Jurkat, Clone E6-1 (cell line): ENCODE measurements at regions not wholly inside any gene's neighbourhood (a gene's known extent, or its start where the extent isn't known, plus 50 kb on each side); places are given as distances from the start of the nearest gene placed in this dataset.
"Not testable (repeated sequence)": the region's sequence is repeated elsewhere in the genome, so short reads cannot be mapped to it uniquely, and the experiment has no call there.

Experiments
- DNase-seq: peaks from one replicate; pipeline ENCODE4 v3.0.0-alpha.2; 2011; ENCODE audit warnings: low read depth, low spot score
- H3K4me3 ChIP-seq: 2 replicates; pipeline ENCODE4 v1.5.1; 2011; ENCODE audit warnings: mild to moderate bottlenecking, low read length, control low read depth, moderate library complexity

DNA sequence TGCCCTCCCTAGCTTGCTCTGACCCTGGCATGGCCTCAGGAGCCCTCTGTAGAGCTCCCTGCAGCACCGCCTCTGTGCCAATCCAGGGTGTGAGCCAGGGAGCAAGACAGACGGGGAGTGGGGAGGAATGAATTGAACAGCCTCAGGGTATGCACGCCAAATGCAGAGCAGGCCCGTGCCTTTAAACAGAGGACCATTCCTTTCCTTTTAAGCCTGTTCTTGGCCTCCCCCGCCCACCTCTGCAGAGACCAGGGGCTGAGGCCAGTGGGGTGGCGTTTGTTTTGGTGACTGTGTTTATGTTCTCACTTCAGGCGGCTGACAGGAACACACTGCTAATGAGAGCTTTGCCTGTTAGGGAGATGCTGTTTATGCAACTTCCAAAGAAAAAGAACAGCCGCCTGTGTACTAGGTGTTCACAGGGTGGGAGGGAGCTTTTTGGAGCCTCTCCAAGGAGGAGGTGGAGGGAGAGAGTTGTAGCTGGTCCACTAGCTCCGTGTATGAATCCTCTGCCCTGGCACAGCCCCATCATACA is 528.1 kb upstream of the DPP6 start:
- DNase-seq, result no peak
- no peak overlapping the region for H3K4me3 ChIP-seq

DNA sequence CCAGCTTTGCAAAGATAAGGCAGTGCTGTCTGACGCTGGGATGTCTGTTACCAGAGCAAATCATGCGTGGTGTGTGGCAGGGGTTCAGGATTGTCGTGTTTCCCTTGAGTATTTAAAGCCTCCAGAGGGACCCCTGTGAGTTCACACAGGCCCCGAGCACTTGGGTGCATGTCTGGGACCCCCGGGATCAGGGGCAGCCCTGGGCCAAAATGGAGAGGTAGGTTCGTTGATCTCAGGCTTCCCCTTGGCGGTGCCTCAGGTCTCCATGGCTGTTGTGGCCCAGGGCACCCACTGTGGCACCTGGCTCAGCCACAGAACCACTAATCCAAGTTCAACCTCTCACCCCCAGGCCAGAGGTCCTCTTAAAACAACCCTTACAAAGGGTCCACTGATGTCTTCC is 523.1 kb upstream of the DPP6 start:
- no peak overlapping the region for H3K4me3 ChIP-seq
- DNase-seq, result no peak

DNA sequence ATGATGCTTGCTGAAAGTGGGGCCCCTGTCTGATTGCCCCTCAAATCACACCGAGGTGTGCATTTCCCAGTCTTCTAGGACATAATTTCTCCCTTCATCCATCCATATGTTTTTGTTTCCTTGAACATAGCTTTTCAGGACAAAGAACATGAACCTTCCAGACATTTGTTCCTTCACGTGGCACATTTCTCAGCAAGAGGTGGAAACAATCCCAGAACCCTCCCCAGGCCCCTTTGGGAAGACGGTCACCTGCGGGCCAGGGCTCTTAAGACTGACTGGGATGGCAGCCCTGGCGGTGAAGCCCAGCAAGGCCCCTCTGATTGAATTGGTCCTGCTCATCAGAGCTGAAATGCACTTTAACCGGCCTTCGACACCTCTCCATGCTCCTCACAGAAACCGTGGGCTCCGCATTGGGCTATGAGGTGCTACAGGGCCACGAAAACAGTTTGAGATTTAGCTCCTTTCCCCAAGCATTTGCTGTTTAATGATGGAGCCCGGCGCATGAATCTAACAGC is 522.5 kb upstream of the DPP6 start:
- no peak overlapping the region for H3K4me3 ChIP-seq
- DNase-seq, result no peak

DNA sequence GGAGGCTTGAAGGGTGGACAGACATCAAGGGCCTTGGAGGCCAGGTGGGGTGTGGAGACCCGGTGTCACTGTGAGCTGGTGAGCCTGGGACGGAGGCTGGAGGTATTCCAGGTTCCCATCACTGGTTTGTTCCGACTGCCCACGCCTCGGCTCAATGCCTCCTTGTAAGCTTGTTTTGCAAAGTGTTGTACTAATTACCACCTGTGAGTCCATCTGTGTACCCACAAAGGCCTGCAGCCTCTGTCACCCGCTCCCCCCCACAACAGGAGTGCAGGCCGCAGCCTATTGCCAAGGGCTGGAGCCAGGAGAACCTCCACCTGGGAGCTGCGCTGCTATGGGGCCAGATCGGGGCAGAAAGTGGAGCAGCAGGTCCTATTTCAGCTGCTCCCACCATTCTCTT is 521.8 kb upstream of the DPP6 start:
- DNase-seq, result no peak

DNA sequence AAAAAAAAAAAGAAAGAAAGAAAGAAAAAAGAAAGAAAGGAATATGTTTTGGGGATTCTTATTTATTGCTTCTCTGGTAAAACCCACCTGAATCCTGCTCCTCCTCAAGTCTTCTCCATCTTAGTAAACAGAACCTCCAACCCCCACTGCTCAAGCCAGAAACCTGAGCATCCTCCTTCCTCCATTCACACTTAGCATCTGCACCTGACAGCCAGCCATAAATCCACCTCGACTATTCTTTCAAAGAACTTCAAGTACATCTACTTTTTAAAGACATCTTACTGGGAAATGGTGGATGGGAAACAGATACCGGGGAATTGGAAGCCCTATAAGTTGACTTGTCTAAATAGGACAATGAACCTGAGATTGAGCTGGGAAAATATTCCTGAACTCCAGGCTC is 519.9 kb upstream of the DPP6 start:
- H3K4me3 ChIP-seq, result no peak overlapping the region
- DNase-seq, result no peak

More for the DNA sequence above, 521.8 kb upstream of the DPP6 start:
- H3K4me3 ChIP-seq, result no peak overlapping the region

DNA sequence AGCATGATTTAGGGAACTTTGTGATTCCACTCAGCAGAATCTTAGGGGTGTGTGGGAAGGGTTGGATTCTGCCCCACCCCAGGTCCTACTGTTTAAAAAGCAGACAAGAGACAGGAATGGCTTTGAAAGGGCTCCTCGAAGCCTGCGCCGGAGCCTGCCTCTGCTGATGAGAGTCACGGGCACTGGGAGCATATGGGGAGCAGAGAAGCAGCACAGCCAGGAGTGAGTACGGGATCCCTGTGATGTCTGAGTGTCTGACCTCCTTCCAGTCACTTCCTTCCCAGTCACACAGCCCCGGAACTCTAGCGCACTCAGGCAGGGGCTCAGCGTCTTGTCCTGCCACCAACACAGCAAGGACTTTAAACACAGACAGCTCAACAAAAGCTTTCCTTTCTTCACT is 514.9 kb upstream of the DPP6 start:
- no peak overlapping the region for H3K4me3 ChIP-seq
- DNase-seq, result no peak

DNA sequence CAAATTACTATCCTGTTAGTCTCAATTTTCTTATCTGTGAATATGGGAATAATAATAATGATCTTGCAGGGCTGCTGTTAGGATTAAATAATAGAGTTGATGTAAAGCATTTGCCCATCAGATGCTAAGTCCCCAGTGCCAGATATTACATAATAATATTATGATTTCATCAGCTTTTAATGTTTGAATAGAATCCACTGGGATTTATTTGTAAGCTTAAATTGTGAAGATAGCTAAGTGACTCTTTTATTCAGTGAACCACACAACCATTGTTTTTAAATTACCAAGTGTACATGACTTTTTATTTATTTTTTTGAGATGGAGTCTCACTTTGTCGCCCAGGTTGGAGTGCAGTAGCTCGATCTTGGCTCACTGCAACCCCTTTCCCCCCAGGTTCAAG is 510.3 kb upstream of the DPP6 start:
- DNase-seq, result no peak
- no peak overlapping the region for H3K4me3 ChIP-seq

DNA sequence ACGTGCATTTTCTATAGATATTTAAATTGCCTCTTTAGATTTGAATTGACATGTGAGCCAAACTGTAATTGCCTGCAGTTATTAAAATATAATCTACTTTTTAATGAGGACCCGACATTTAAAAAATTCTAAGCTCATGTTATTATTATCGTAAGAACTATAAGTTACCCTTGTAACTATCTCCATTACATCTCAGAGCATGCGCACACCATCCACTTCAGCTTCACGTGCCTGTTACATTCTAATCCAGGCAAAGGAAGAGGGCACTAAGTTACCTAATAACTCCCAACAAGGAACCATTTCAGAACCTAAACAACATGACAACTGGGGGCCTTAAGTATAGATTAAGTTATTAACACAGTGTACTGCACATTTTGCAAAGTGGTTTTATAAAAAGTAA is 509.0 kb upstream of the DPP6 start:
- no peak for DNase-seq
- no peak overlapping the region for H3K4me3 ChIP-seq

DNA sequence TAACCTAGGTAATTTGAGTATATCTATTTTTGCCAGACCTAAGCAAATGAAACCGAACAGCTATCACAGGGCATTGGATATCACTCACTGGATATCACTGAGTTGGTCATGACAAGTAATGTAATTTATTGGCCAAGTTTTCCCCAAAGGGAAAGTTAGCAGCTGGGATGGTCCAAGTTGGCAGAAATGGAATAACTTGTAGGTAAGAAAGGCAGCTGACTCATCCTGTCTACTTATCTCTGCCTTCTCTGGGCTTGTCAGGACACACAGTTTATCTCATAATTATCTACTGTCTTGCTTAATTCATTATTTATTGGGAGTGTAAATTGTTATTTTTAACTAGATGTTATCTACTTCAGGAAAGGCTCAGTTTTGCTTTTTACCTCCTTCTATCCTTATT is 502.0 kb upstream of the DPP6 start:
- H3K4me3 ChIP-seq, result no peak overlapping the region
- no peak for DNase-seq

DNA sequence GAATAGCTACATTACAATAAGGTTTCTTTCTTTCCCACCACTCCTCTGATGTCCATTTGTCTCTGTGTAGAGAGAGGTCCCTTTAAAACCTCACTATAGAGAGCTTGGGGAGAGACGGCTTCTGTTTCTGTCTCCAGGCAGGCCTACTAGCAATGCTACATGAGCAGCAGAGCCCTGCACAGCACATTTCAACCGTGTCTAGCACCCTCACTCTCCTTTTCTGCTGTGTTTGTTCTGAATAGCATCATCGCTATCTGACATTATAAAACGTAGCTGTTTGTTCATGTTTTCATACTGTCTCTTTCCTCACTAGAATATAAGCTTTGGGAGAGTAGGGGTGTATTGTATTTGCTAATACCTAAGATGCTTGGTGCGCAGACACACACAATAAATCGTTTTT is 487.8 kb upstream of the DPP6 start:
- no peak for DNase-seq
- no peak overlapping the region for H3K4me3 ChIP-seq

DNA sequence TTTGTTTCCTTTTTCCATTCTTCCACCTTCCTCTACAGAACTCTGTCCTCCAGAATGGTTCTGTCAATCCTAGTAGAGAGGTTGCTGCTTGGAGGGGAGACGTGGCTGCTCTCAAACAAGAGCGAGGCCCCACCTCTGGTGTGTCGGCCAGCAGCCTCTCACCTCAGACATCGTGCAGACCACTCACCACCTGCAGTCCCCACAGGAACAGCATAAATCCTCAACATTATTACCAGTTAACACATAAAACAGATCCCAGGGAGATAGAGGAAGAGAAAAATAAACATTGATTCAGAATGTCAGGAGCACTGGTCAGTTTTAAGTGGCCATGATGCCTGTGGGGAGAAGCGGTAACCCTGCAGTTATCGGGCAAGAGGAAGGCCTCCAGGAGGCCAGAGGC is 485.9 kb upstream of the DPP6 start:
- no peak for DNase-seq
- no peak overlapping the region for H3K4me3 ChIP-seq

DNA sequence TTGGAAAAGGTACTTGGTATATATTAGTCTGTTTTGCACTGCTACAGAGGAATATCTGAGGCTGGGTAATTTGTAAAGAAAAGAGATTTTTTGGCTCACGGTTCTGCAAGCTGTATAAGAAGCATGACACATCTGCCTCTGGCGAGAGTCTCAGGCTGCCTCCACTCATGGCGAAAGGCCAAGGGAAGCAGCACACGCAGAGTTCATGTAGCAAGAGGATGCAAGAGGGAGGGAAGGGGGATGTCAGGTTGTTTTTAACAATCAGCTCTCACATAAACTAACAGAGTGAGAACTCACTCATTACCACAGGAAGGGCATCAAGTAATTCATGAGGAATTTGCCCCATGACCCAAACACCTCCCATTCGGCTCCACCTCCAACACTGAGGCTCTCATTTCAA is 484.8 kb upstream of the DPP6 start:
- H3K4me3 ChIP-seq, result no peak overlapping the region
- no peak for DNase-seq

DNA sequence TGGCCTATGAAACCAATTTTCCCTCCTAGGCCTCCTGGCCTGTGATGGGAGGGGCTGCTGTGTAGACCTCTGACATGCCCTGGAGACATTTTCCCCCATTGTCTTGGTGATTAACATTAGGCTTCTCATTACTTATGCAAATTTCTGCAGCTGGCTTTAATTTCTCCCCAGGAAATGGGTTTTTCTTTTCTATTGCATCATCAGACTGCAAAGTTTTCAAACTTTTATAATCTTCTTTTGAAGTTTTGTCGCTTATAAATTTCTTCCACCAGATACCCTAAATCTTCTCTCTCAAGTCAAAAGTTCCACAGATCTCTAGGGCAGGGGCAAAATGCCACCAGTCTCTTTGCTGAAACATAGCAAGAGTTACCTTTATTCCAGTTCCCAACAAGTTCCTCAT is 482.7 kb upstream of the DPP6 start:
- DNase-seq, result not testable (repeated sequence)

DNA sequence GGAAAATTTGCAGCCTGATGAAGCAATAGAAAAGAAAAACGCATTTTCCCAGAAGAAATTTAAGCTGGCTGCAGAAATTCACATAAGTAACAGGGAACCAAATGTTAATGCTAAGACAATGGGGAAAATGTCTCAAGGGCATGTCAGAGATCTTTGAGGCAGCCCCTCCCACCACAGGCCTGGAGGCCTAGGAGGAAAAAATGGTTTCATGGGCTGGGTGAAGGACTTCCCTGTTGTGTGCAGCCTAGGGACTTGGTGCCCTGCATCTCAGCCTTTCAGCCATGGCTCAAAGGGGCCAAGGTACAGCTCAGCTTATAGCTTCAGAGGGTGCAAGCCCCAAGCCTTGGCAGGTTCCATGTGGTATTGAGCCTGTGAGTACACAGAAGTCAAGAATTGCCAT is 476.1 kb upstream of the DPP6 start:
- H3K4me3 ChIP-seq, result no peak overlapping the region
- no peak for DNase-seq

More for the DNA sequence above, 482.7 kb upstream of the DPP6 start:
- H3K4me3 ChIP-seq, result not testable (repeated sequence)

DNA sequence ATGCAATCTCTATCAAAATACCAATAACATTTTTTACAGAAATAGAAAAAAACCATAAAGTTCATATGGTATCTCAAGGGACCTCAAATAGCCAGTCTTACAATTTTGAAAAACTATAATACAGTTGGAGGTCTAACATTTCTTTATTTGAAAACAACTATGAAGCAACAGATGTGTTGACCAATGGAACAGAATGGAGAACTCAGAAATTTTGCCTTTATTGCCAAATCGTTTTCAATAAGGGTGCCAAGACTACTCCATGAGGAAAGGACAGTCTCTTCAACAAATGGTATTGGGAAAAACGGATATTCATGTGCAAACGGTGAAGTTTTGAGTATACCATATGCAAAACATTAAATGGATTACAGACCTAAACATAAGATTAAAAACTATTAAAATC is 470.8 kb upstream of the DPP6 start:
- DNase-seq, result no peak
- no peak overlapping the region for H3K4me3 ChIP-seq

DNA sequence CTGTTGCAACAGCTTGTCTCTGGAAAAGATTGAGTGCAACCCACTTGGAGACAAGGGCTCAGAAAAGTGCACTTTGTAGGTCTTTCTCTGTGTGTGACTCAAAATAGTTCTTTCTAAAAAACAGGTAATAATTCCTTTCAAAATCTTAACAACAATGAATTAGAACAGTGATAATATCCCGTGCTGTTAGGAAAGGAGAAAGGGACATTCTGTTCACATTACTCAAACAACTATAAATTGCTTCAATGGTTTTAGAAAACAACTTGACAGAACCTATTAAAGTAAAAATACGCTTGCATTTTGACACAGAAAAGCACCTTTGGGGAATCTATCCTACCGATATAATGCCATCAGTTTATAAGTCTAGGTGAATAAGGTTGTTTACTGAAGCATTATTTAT is 468.1 kb upstream of the DPP6 start:
- no peak for DNase-seq
- no peak overlapping the region for H3K4me3 ChIP-seq

DNA sequence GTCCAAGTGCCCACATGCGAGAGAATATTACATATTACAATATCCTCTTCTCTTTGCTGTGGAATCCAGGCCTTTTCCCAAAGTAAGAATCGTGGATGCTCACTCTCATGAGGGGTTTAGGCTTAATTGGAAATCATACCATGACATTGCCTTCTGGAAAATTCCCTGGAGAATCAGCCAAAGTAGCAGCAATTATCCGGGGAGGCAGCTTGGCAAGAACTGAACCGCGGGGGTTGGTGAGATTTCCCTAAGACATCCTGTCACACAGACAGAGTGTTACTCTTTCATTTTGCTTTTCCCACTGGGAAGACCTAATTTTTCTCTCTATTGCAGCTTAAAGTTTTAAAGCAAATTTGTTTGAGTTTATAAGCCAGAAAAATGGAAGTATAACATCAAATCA is 463.6 kb upstream of the DPP6 start:
- no peak overlapping the region for H3K4me3 ChIP-seq
- no peak for DNase-seq

DNA sequence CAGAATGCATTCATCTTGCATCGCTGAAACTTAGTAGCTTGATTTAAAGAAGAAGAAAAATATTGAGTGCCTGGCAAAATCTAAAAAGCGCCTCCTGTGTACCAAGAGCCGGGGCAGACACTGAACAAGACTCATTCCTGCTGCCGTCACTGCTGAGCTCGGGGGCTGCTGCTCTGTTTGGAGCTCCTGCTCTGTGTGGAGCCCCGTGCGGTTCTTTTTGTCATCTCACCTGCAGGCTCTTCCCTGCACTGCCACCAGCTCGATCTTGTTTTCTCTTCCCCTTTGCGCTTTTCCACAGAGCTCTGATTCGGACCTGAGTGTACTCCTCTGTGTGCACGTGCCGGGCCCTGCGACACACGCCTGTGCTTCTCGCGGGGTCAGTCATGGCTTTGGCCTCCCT is 462.1 kb upstream of the DPP6 start:
- DNase-seq, result no peak
- H3K4me3 ChIP-seq, result no peak overlapping the region

DNA sequence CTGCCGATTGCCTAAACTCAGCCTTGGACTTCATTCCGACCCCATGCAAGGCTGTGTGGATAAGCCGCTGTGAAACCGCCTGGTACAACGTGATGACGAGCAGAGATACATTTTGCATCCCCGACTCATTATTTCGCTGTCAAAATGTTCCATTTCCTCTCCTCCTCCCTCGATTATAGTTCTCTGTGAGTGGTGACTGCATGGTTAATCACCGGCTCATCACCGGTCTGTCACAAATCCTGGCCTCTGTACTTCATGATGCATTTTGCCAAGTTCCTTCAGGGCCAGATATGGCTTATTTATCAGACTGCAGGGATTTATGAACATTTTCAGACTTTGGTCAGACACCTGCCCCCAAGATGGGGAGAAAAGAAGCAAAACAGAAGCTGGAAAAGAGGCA is 461.6 kb upstream of the DPP6 start:
- DNase-seq, result no peak
- H3K4me3 ChIP-seq, result no peak overlapping the region

DNA sequence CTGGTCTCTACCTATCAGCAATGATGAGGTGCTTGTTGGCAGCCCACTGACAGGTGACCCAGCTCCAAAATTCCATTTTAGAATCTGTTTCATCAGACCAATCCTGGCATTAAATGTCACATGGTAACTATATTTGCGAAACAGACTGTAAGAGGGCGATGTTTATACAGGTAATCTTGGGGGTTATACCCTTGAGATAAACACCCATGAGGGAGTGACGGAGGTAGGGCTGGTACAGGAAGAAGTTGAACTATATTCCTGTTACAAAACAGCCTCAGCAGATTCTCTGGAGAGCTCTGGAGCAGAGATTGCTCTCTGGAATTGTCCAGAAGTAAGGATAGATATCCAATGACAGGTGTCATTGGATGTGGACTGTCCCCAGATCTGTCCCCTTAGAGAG is 444.8 kb upstream of the DPP6 start:
- no peak for DNase-seq
- no peak overlapping the region for H3K4me3 ChIP-seq

DNA sequence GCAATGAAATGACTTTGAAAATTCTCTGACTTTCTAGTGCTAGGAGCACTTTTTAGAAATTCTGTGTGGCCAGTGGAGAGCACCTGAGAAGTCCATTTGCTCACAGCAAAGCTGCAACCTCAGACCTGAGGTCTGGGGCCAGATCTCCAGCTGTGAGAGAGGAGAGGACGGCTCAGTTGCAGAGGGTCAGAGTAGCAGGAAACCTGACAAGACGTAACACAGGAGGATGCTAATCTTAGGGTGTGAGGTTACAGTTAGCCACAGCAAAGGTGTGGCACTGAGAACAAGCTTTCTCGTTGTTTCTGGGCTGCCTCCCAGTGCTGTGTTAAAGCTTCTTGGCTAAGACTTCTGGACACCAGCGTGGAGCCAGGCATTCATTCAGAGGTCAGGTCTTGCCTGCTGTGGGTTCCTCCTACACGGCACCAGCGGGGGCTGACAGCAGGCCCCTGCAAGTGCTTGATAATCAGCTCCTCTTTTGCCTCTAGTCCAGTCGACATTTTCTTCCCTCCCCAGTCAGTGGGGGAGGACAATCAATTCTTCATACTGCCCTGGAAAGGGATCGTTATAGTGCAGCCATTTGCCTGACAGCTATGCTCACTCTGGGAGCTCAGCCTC is 435.4 kb upstream of the DPP6 start:
- H3K4me3 ChIP-seq, result no peak overlapping the region
- no peak for DNase-seq
